ENCODE measurements at regions not wholly inside any gene's neighbourhood (a gene's known extent, or its start where the extent isn't known, plus 50 kb on each side); places are given as distances from the start of the nearest gene placed in this dataset.

DNA sequence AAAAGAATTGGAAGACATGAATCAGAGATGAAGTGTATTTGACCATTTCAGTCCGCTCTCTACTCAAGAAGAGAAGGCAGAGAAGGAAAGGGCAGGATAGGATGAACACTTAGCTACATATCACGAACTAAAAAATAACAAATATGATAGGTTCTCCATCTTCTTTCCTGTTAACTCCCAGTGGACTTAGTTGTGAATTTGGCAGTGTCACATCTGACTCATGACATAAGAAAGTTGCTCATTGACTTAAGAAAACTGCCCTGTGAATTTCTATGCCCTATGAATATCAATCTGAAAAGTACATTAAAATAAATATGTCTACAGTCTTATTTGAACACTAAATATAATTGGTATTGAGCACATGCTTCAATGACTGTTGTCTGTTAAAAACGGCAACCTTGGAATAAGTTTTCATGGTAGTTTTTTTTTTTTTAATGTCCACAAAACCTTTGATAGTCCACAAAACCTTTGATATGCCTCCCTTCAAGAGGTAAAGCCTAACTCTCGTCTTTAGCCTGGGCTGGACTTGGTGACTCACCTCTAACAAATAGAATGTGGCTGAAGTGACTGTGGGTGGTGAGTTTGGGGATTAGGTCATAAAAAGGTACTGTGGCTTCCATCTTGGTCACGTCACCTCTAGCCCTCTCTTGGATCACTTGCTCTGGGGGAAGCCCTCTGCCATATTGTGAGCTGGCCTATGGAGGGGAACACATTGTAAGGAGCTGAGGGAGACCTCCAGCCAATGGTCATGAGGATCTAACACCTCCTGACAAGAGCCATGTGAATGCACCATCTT lies 184.7 kb upstream of the S100G start:
- Histone ChIP-seq H3K27me3 (ENCODE audit: control insufficient read depth in 1 of 2, insufficient read depth in 2 of 2, low read length in 2 of 2) (peaks cover 0 to 2% of the 10 kb centered on the region in 2 donors), H3K4me1 (ENCODE audit: control insufficient read depth, insufficient read depth, low read length) (peaks cover 4% of the 10 kb centered on the region), H3K9me3 (ENCODE audit: control insufficient read depth in 2 of 2, low read length in 2 of 2) (no peaks in the 10 kb centered on the region), H3K4me3 (ENCODE audit: low read length in 2 of 2) (no peak overlapping the region), H3K27ac (ENCODE audit: low read length) (no peak overlapping the region), H3K36me3 (ENCODE audit: control insufficient read depth in 2 of 2, insufficient read depth in 2 of 2, low read length in 2 of 2) (no peaks in the 10 kb centered on the region), H3K9ac (ENCODE audit: low read length in 2 of 2) (no peak overlapping the region)

DNA sequence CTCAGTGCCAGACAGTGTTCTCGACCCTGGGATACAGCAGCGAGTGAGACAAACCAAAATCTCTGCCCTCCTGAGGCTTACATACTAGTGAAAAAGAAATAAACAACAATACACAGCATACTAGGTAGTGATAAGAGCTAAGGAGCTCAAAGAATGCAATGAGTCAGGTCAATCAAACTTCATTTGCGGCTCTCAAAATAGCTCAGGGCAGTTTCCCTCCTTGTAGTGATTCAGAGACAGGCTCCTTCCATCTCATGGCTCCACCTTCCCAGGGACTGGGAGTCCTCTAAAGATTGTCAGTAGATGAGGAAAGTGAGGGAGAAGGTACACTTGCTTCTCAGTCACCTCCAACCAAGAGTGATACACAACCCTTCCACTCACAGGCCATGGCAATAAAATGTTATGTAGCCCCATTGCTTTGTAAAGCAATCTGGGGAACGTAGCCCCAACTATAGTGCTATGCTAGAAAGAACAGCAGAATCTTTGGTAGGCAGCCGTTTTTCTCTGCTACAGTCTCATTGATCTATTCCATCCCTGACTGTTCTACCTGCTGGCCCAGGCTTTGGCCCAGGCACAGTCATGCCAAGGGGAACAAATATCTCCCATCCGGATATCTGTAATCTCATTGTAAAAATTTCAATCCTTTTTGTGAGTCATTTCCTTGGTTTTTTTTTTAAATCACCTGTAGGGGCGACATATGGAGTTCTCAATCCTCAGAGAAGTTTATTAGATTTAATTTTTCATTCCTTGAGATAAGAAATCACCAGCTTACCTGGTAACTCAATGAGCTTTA lies 183.1 kb upstream of the S100G start:
- peaks cover 0 to 2% of the 10 kb centered on the region in 2 donors for H3K27me3 ChIP-seq (ENCODE audit: control insufficient read depth in 1 of 2, insufficient read depth in 2 of 2, low read length in 2 of 2)
- H3K4me3 ChIP-seq (ENCODE audit: low read length in 2 of 2) = no peak overlapping the region
- H3K4me1 ChIP-seq (ENCODE audit: control insufficient read depth, insufficient read depth, low read length) = peaks cover 4% of the 10 kb centered on the region
- H3K27ac ChIP-seq (ENCODE audit: low read length) = no peak overlapping the region
- no peak overlapping the region for H3K9ac ChIP-seq (ENCODE audit: low read length in 2 of 2)
- no peaks in the 10 kb centered on the region for H3K36me3 ChIP-seq (ENCODE audit: control insufficient read depth in 2 of 2, insufficient read depth in 2 of 2, low read length in 2 of 2)
- H3K9me3 ChIP-seq (ENCODE audit: control insufficient read depth in 2 of 2, low read length in 2 of 2) = no peaks in the 10 kb centered on the region

DNA sequence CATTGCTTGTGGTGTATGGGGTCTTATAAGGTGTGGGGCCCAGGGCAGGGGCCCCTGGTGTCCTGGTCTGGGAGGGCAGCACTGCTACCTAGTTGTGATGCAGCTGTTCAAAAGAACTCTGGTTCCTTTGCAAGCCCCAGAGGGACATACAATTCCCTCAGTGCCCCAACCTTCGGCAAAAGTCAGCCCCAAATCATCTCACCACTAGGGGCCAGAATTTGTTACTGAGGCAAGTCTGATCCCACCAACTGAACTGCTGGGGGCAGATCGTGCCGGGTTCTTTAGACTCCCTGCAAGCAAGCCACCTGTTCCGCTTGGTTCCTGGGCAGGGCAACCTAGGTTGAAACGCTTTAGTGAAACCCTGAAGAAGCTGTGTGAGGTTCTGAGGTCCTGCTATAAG lies 180.1 kb upstream of the S100G start:
- Histone ChIP-seq H3K4me1 (ENCODE audit: control insufficient read depth, insufficient read depth, low read length) (no peaks in the 10 kb centered on the region), H3K9me3 (ENCODE audit: control insufficient read depth in 2 of 2, low read length in 2 of 2) (no peaks in the 10 kb centered on the region), H3K36me3 (ENCODE audit: control insufficient read depth in 2 of 2, insufficient read depth in 2 of 2, low read length in 2 of 2) (no peaks in the 10 kb centered on the region), H3K4me3 (ENCODE audit: low read length in 2 of 2) (no peak overlapping the region), H3K27ac (ENCODE audit: low read length) (no peak overlapping the region), H3K9ac (ENCODE audit: low read length in 2 of 2) (no peak overlapping the region), H3K27me3 (ENCODE audit: control insufficient read depth in 1 of 2, insufficient read depth in 2 of 2, low read length in 2 of 2) (peaks cover 0 to 2% of the 10 kb centered on the region in 2 donors)

DNA sequence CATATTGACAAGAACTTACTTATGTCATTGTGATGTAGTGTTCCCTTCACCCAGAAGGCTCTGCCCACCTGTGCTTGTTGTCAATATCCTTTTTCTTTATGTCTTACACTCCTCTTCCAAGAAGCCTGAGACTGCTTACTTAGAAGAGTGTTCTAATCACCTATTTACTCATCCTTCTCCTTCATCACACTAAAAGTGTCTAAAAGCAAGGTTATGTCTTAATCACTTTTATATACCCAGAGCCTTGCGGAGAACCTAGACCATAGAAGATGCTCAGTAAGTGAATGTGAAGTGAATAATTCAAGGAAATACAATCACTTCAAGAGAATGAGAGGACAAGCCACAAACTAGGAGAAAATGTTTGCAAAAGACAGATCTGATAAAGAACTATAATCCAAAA lies 177.6 kb upstream of the S100G start:
- no peak overlapping the region for H3K27ac ChIP-seq (ENCODE audit: low read length)
- no peak overlapping the region for H3K4me3 ChIP-seq (ENCODE audit: low read length in 2 of 2)
- no peaks in the 10 kb centered on the region for H3K27me3 ChIP-seq (ENCODE audit: control insufficient read depth in 1 of 2, insufficient read depth in 2 of 2, low read length in 2 of 2)
- H3K9ac ChIP-seq (ENCODE audit: low read length in 2 of 2) = no peak overlapping the region
- no peaks in the 10 kb centered on the region for H3K9me3 ChIP-seq (ENCODE audit: control insufficient read depth in 2 of 2, low read length in 2 of 2)
- H3K4me1 ChIP-seq (ENCODE audit: control insufficient read depth, insufficient read depth, low read length) = no peaks in the 10 kb centered on the region
- no peaks in the 10 kb centered on the region for H3K36me3 ChIP-seq (ENCODE audit: control insufficient read depth in 2 of 2, insufficient read depth in 2 of 2, low read length in 2 of 2)

DNA sequence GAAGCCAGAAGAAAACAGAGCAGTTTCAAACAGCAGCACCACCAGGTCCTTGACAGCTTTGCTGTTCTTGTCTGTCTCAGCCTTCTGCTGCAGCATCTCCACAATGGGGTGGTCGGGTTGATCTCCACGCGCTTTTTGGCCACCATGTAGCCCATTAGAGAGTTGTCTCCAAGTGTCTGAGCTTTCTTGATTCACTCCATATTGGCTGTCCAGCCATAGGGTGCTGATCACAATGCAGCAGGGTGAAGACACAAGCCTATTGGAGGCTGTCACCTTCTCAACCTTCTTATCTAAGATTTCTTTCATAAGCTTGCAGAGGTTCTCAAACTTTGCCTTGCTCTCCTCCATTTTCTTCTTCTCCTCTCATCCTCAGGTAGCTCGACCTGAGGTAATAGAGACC lies 175.4 kb upstream of the S100G start:
- Histone ChIP-seq H3K36me3 (ENCODE audit: control insufficient read depth in 2 of 2, insufficient read depth in 2 of 2, low read length in 2 of 2) (no peaks in the 10 kb centered on the region), H3K4me1 (ENCODE audit: control insufficient read depth, insufficient read depth, low read length) (no peaks in the 10 kb centered on the region), H3K27me3 (ENCODE audit: control insufficient read depth in 1 of 2, insufficient read depth in 2 of 2, low read length in 2 of 2) (no peaks in the 10 kb centered on the region)

DNA sequence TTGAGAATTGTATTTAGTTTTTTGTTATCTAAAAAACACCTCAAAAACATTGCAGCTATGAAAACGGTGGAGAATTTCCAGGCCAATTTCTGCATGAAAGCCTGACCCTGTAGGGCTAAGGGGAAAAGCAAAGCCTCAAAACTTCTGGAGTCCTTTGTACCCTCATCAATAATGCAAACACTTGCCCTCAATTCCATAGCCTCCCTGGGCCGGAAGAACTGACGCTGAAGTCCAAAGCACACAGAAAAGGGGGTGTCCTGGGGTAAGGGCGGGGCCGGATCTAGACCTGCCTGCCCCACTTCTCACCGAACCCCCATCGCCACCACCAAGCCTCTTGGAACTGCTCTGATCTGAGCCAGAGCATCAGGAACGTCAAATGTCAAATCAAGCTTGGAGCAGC lies 173.9 kb upstream of the S100G start:
- H3K27me3 ChIP-seq (ENCODE audit: control insufficient read depth in 1 of 2, insufficient read depth in 2 of 2, low read length in 2 of 2) = no peaks in the 10 kb centered on the region
- no peak overlapping the region for H3K9ac ChIP-seq (ENCODE audit: low read length in 2 of 2)
- no peaks in the 10 kb centered on the region for H3K36me3 ChIP-seq (ENCODE audit: control insufficient read depth in 2 of 2, insufficient read depth in 2 of 2, low read length in 2 of 2)
- H3K9me3 ChIP-seq (ENCODE audit: control insufficient read depth in 2 of 2, low read length in 2 of 2) = no peaks in the 10 kb centered on the region
- no peak overlapping the region for H3K4me3 ChIP-seq (ENCODE audit: low read length in 2 of 2)
- no peak overlapping the region for H3K27ac ChIP-seq (ENCODE audit: low read length)
- no peaks in the 10 kb centered on the region for H3K4me1 ChIP-seq (ENCODE audit: control insufficient read depth, insufficient read depth, low read length)

More for the DNA sequence above, 175.4 kb upstream of the S100G start:
- Histone ChIP-seq H3K4me3 (ENCODE audit: low read length in 2 of 2) (no peak overlapping the region), H3K9me3 (ENCODE audit: control insufficient read depth in 2 of 2, low read length in 2 of 2) (no peaks in the 10 kb centered on the region), H3K27ac (ENCODE audit: low read length) (no peak overlapping the region), H3K9ac (ENCODE audit: low read length in 2 of 2) (no peak overlapping the region)

DNA sequence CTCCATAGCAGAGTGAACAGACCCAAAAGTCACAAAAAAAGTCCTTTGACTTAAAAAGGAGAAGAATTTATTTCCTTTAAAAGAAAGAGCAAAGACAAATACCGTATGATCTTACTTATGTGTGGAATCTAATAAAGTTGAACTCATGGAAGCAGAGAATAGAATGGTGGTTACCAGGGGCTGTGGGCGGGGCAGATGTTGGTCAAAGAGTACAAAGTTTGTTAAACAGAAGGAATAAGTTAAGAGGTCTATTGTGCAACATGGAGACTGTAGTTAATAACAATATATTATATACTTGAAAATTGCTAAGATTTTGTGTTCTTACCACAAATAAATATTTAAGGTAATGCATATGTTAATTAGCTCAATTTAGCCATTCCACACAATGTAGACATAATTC lies 173.3 kb upstream of the S100G start:
- H3K9ac ChIP-seq (ENCODE audit: low read length in 2 of 2) = no peak overlapping the region
- H3K4me3 ChIP-seq (ENCODE audit: low read length in 2 of 2) = no peak overlapping the region
- H3K9me3 ChIP-seq (ENCODE audit: control insufficient read depth in 2 of 2, low read length in 2 of 2) = no peaks in the 10 kb centered on the region
- no peaks in the 10 kb centered on the region for H3K4me1 ChIP-seq (ENCODE audit: control insufficient read depth, insufficient read depth, low read length)
- H3K27me3 ChIP-seq (ENCODE audit: control insufficient read depth in 1 of 2, insufficient read depth in 2 of 2, low read length in 2 of 2) = no peaks in the 10 kb centered on the region
- H3K36me3 ChIP-seq (ENCODE audit: control insufficient read depth in 2 of 2, insufficient read depth in 2 of 2, low read length in 2 of 2) = no peaks in the 10 kb centered on the region
- no peak overlapping the region for H3K27ac ChIP-seq (ENCODE audit: low read length)

DNA sequence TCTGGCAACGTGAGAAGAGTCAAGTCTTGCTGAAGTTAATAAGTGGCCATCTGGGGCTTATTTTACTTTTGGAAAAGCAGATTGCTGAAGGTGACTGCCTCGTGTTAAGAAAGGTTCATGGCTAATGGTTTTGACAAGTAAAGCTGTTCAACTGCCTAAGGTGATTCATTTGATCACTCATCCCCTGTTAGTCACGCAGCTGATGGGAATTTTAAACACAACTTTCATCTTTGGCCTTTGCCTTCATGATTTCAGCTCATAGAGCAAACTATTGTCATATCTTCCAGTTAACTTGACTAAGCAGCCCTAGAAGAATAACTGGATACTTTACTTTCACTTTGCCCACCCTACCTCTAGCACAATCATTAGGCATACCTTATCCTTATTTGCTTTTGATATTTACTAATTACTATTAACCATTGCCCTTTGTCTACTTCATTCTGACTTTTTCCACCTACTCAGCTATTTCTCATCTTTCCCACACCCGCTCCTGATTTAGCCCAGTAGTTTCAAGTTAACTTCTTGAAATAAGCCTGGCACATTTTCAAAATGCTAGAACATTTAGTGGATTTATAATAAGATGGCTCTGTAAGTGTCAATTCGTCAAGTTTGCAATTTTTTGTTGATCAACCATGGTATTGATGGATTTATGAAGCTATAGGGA lies 170.6 kb upstream of the S100G start:
- Histone ChIP-seq H3K9ac (ENCODE audit: low read length in 2 of 2) (no peak overlapping the region), H3K9me3 (ENCODE audit: control insufficient read depth in 2 of 2, low read length in 2 of 2) (no peaks in the 10 kb centered on the region), H3K36me3 (ENCODE audit: control insufficient read depth in 2 of 2, insufficient read depth in 2 of 2, low read length in 2 of 2) (no peaks in the 10 kb centered on the region), H3K27ac (ENCODE audit: low read length) (no peak overlapping the region), H3K4me1 (ENCODE audit: control insufficient read depth, insufficient read depth, low read length) (no peaks in the 10 kb centered on the region), H3K27me3 (ENCODE audit: control insufficient read depth in 1 of 2, insufficient read depth in 2 of 2, low read length in 2 of 2) (no peaks in the 10 kb centered on the region), H3K4me3 (ENCODE audit: low read length in 2 of 2) (no peak overlapping the region)

DNA sequence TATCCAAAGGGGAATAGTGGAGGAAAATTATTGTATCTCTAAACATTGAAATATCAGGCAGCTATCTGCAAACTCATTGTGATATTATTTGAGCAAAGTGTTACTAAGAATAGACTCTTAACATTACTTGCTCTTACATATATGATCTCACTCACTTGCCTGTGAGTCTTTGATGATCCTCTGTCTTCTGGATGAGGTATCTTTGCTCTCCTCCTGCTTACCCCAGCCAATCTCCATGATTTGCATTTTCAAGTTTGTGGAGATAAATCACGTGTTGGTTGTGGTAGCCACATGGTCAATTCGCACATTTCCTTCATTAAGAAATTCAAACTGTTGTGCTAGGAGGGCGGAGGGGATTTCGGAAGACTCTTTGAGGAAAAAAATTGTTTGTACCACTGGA lies 169.9 kb upstream of the S100G start:
- Histone ChIP-seq H3K27me3 (ENCODE audit: control insufficient read depth in 1 of 2, insufficient read depth in 2 of 2, low read length in 2 of 2) (no peaks in the 10 kb centered on the region), H3K4me3 (ENCODE audit: low read length in 2 of 2) (no peak overlapping the region), H3K36me3 (ENCODE audit: control insufficient read depth in 2 of 2, insufficient read depth in 2 of 2, low read length in 2 of 2) (no peaks in the 10 kb centered on the region), H3K4me1 (ENCODE audit: control insufficient read depth, insufficient read depth, low read length) (no peaks in the 10 kb centered on the region), H3K27ac (ENCODE audit: low read length) (no peak overlapping the region), H3K9ac (ENCODE audit: low read length in 2 of 2) (no peak overlapping the region), H3K9me3 (ENCODE audit: control insufficient read depth in 2 of 2, low read length in 2 of 2) (no peaks in the 10 kb centered on the region)

DNA sequence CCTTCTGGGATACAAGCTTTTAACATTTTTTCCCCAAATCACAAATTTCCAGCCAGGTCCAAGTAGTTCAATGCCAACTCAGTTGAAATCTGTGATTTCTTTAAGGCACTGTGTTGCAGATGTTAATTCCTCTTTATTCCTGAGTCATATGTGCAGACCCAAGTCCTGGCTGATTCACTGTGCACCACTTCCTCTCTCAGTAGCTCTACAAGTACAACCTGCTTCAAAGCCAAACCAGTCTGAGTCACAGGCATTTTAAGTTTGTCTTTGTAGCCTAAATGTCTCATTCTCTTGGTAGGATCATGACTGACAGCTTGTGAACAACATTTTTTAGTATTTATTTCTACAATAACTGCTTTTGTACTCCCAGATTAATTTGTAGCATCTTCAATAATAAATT lies 165.6 kb upstream of the S100G start:
- Histone ChIP-seq H3K9ac (ENCODE audit: low read length in 2 of 2) (no peak overlapping the region), H3K4me3 (ENCODE audit: low read length in 2 of 2) (no peak overlapping the region), H3K27ac (ENCODE audit: low read length) (no peak overlapping the region), H3K4me1 (ENCODE audit: control insufficient read depth, insufficient read depth, low read length) (no peaks in the 10 kb centered on the region), H3K27me3 (ENCODE audit: control insufficient read depth in 1 of 2, insufficient read depth in 2 of 2, low read length in 2 of 2) (no peaks in the 10 kb centered on the region), H3K9me3 (ENCODE audit: control insufficient read depth in 2 of 2, low read length in 2 of 2) (no peaks in the 10 kb centered on the region), H3K36me3 (ENCODE audit: control insufficient read depth in 2 of 2, insufficient read depth in 2 of 2, low read length in 2 of 2) (no peaks in the 10 kb centered on the region)

Data from stomach smooth muscle (tissue), 2 donors.